ENCODE measurements at regions not wholly inside any gene's neighbourhood (a gene's known extent, or its start where the extent isn't known, plus 50 kb on each side); places are given as distances from the start of the nearest gene placed in this dataset.

- no peak for DNase-seq
Observed at GRCh38 chr15:93212578-93212977, 123.6 kb upstream of the RGMA start.

- DNase-seq: no peak
Observed at GRCh38 chr15:93210995-93211394, 122.0 kb upstream of the RGMA start.

GRCh38 chr15:93209690-93210445 is 120.9 kb upstream of the RGMA start:
- DNase-seq: no peak

GRCh38 chr15:93206893-93207292 is 117.9 kb upstream of the RGMA start:
- DNase-seq: no peak

GRCh38 chr15:93205413-93205812 is 116.4 kb upstream of the RGMA start:
- no peak for DNase-seq

GRCh38 chr15:93203036-93203435 is 114.0 kb upstream of the RGMA start:
- DNase-seq: no peak

- no peak for DNase-seq
Observed at GRCh38 chr15:93202405-93202804, 113.4 kb upstream of the RGMA start.

- DNase-seq: no peak
Observed at GRCh38 chr15:93201940-93202339, 112.9 kb upstream of the RGMA start.

- DNase-seq: no peak
Observed at GRCh38 chr15:93200837-93201226, 111.8 kb upstream of the RGMA start.

- no peak for DNase-seq
Observed at GRCh38 chr15:93200081-93200836, 111.2 kb upstream of the RGMA start.

- no peak for DNase-seq
Observed at GRCh38 chr15:93196135-93196670, 107.2 kb upstream of the RGMA start.

GRCh38 chr15:93195109-93195508 is 106.1 kb upstream of the RGMA start:
- DNase-seq: no peak

- DNase-seq: no peak
Observed at GRCh38 chr15:93190238-93190637, 101.2 kb upstream of the RGMA start.

- DNase-seq: no peak
Observed at GRCh38 chr15:93189561-93189960, 100.5 kb upstream of the RGMA start.

GRCh38 chr15:93188236-93188635 is 99.2 kb upstream of the RGMA start:
- no peak for DNase-seq

- no peak for DNase-seq
Observed at GRCh38 chr15:93185796-93186195, 96.8 kb upstream of the RGMA start.

GRCh38 chr15:93182703-93183205 is 93.7 kb upstream of the RGMA start:
- no peak for DNase-seq

GRCh38 chr15:93180656-93181055 is 91.6 kb upstream of the RGMA start:
- no peak for DNase-seq

- DNase-seq: no peak
Observed at GRCh38 chr15:93180128-93180527, 91.1 kb upstream of the RGMA start.

GRCh38 chr15:93179700-93180102 is 90.7 kb upstream of the RGMA start:
- DNase-seq: no peak

- no peak for DNase-seq
Observed at GRCh38 chr15:93179072-93179471, 90.1 kb upstream of the RGMA start.

- no peak for DNase-seq
Observed at GRCh38 chr15:93178371-93178770, 89.4 kb upstream of the RGMA start.

- DNase-seq: no peak
Observed at GRCh38 chr15:93176065-93176464, 87.1 kb upstream of the RGMA start.

GRCh38 chr15:93174836-93175235 is 85.8 kb upstream of the RGMA start:
- no peak for DNase-seq
